OCI-LY7 (cell line): ENCODE measurements at regions not wholly inside any gene's neighbourhood (a gene's known extent, or its start where the extent isn't known, plus 50 kb on each side); places are given as distances from the start of the nearest gene placed in this dataset.

Source experiments
- CTCF ChIP-seq: fragments of 200-600 bp; sonication (generic); conservative IDR thresholded peaks from 2 replicates; pipeline ENCODE4 v1.5.1; 2014; ENCODE audit warnings: mild to moderate bottlenecking, antibody characterized with exemption, low read length, moderate library complexity, mixed read lengths
- EZH2phosphoT487 ChIP-seq: fragments of 200-600 bp; sonication (generic); IDR thresholded peaks from 2 replicates; pipeline ENCODE4 v1.6.1; 2018; ENCODE audit warnings: low read depth, borderline replicate concordance, mild to moderate bottlenecking, mixed run types, antibody characterized with exemption, low read length, moderate library complexity, mixed read lengths

- TF ChIP-seq CTCF (no peak), EZH2phosphoT487 (no peak)
Observed at GRCh38 chr15:95679847-95680582, 650.5 kb upstream of the NR2F2 start.
